OCI-LY1 (cell line): ENCODE measurements at regions not wholly inside any gene's neighbourhood (a gene's known extent, or its start where the extent isn't known, plus 50 kb on each side); places are given as distances from the start of the nearest gene placed in this dataset.
A peak's percentile ranks its signal among the peaks of the same experiment; 100 is the strongest.

Experiments
- CTCF ChIP-seq: fragments of 200-600 bp; sonication (generic), shearing (Covaris generic); IDR thresholded peaks from 2 replicates; pipeline ENCODE4 v1.5.1; 2017; ENCODE audit warnings: mild to moderate bottlenecking, antibody characterized with exemption, low read length, moderate library complexity, mixed read lengths
- EZH2 ChIP-seq: fragments of 200-600 bp; sonication (generic), shearing (Covaris generic); IDR thresholded peaks from 2 replicates; pipeline ENCODE4 v1.8.0; 2017; ENCODE audit warnings: borderline replicate concordance, mixed run types, mild to moderate bottlenecking, antibody characterized with exemption, low read length, moderate library complexity, mixed read lengths

- peak; percentile 73 for TF ChIP-seq CTCF
- no peak for TF ChIP-seq EZH2
These were observed 127.7 kb downstream of the MTHFS start for GRCh38 chr15:79769069-79769481.
